Liver (tissue), 7 donors: ENCODE measurements at regions not wholly inside any gene's neighbourhood (a gene's known extent, or its start where the extent isn't known, plus 50 kb on each side); places are given as distances from the start of the nearest gene placed in this dataset.

Experiments used
- DNase-seq: peaks from one replicate; pipeline ENCODE4 v3.0.0-alpha.2; 2017; ENCODE audit warnings: low spot score
- H3K27ac ChIP-seq, 2 donors: one replicate each; pipeline ENCODE4 v1.7.0; 2013; ENCODE audit warnings: inconsistent platforms in 2 of 2, low read length in 2 of 2, control low read depth in 1 of 2, low read depth in 1 of 2, mild to moderate bottlenecking in 1 of 2
- H3K27me3 ChIP-seq, 4 donors: one replicate each; pipeline versions ENCODE4 v1.6.1 to v1.7.0; 2013; ENCODE audit warnings: low read length in 3 of 4, inconsistent platforms in 1 of 4, mild to moderate bottlenecking in 1 of 4, moderate library complexity in 1 of 4; ENCODE audit not compliant: control insufficient read depth in 4 of 4, insufficient read depth in 4 of 4
- H3K36me3 ChIP-seq, 4 donors: one replicate each; pipeline versions ENCODE4 v1.6.1 to v1.7.0; 2013; ENCODE audit warnings: low read length in 3 of 4, mild to moderate bottlenecking in 3 of 4, low read depth in 1 of 4, moderate library complexity in 1 of 4; ENCODE audit not compliant: control insufficient read depth in 4 of 4, insufficient read depth in 3 of 4
- H3K4me1 ChIP-seq, 4 donors: one replicate each; pipeline versions ENCODE4 v1.6.1 to v1.7.0; 2013; ENCODE audit warnings: low read length in 3 of 4, mild to moderate bottlenecking in 3 of 4, moderate library complexity in 1 of 4; ENCODE audit not compliant: control insufficient read depth in 4 of 4, insufficient read depth in 4 of 4
- H3K4me3 ChIP-seq, 3 donors: one replicate each; pipeline versions ENCODE4 v1.6.1 to v1.7.0; 2013; ENCODE audit warnings: low read length in 3 of 3, control low read depth in 1 of 3, low read depth in 1 of 3, mild to moderate bottlenecking in 1 of 3
- H3K9ac ChIP-seq, 2 donors: one replicate each; pipeline ENCODE4 v1.7.0; 2013; ENCODE audit warnings: low read length in 2 of 2, mild to moderate bottlenecking in 2 of 2, moderate library complexity in 2 of 2, control low read depth in 1 of 2, low read depth in 1 of 2
- H3K9me3 ChIP-seq, 4 donors: one replicate each; pipeline versions ENCODE4 v1.6.1 to v1.7.0; 2013; ENCODE audit warnings: low read length in 3 of 4; ENCODE audit not compliant: control insufficient read depth in 4 of 4
- ATF3 ChIP-seq: IDR thresholded peaks from 2 replicates; pipeline ENCODE4 v1.6.1; 2016; ENCODE audit warnings: antibody characterized with exemption
- EGR1 ChIP-seq, 2 donors: IDR thresholded peaks; 2 replicates each; pipeline ENCODE4 v1.6.1; 2016 to 2018; ENCODE audit warnings: antibody characterized with exemption in 2 of 2, low read depth in 2 of 2
- FOXA1 ChIP-seq: IDR thresholded peaks from 2 replicates; pipeline ENCODE4 v1.6.1; 2016; ENCODE audit warnings: antibody characterized with exemption
- GABPA ChIP-seq, 2 donors: IDR thresholded peaks in 1 of 2; conservative IDR thresholded peaks in 1 of 2; 2 replicates each; pipeline ENCODE4 v1.6.1; 2016; ENCODE audit warnings: antibody characterized with exemption in 2 of 2, mild to moderate bottlenecking in 1 of 2, moderate library complexity in 1 of 2
- HNF4A ChIP-seq, 2 donors: conservative IDR thresholded peaks; 2 replicates each; pipeline ENCODE4 v1.6.1; 2016; ENCODE audit warnings: antibody characterized with exemption in 2 of 2, mild to moderate bottlenecking in 2 of 2
- HNF4G ChIP-seq: IDR thresholded peaks from 2 replicates; pipeline ENCODE4 v1.6.1; 2016; ENCODE audit warnings: antibody characterized with exemption
- JUND ChIP-seq, 2 donors: IDR thresholded peaks; 2 replicates each; pipeline ENCODE4 v1.6.1; 2016; ENCODE audit warnings: antibody characterized with exemption in 2 of 2
- MAX ChIP-seq: IDR thresholded peaks from 2 replicates; pipeline ENCODE4 v1.6.1; 2016; ENCODE audit warnings: antibody characterized with exemption
- NR2F2 ChIP-seq: IDR thresholded peaks from 2 replicates; pipeline ENCODE4 v1.6.1; 2016; ENCODE audit warnings: antibody characterized with exemption
- REST ChIP-seq: IDR thresholded peaks from 2 replicates; pipeline ENCODE4 v1.6.1; 2016; ENCODE audit warnings: antibody characterized with exemption, mild to moderate bottlenecking
- RXRA ChIP-seq, 2 donors: IDR thresholded peaks; 2 replicates each; pipeline ENCODE4 v1.6.1; 2017 to 2018; ENCODE audit warnings: antibody characterized with exemption in 2 of 2, mild to moderate bottlenecking in 1 of 2
- SP1 ChIP-seq: IDR thresholded peaks from 2 replicates; pipeline ENCODE4 v1.6.1; 2018; ENCODE audit warnings: antibody characterized with exemption, mild to moderate bottlenecking
- TAF1 ChIP-seq: conservative IDR thresholded peaks from 2 replicates; pipeline ENCODE4 v1.6.1; 2016; ENCODE audit warnings: antibody characterized with exemption, mild to moderate bottlenecking
- YY1 ChIP-seq: IDR thresholded peaks from 2 replicates; pipeline ENCODE4 v1.6.1; 2016; ENCODE audit warnings: antibody characterized with exemption, mild to moderate bottlenecking
- TF ChIP-seq, protein P1 (sequence below): fragments of 150-350 bp; IDR thresholded peaks from 2 replicates; pipeline ENCODE4 v1.5.1; 2017; ENCODE audit warnings: improper control_type of control experiment, low read depth, low read length; ENCODE audit not compliant: missing input control
- TF ChIP-seq, protein P2 (sequence below): IDR thresholded peaks from 2 replicates; pipeline ENCODE4 v1.6.1; 2016; ENCODE audit warnings: antibody characterized with exemption
- donor health status: healthy.
- donor health status: healthy.
- donor health status: healthy.
- donor health status: healthy.

DNA sequence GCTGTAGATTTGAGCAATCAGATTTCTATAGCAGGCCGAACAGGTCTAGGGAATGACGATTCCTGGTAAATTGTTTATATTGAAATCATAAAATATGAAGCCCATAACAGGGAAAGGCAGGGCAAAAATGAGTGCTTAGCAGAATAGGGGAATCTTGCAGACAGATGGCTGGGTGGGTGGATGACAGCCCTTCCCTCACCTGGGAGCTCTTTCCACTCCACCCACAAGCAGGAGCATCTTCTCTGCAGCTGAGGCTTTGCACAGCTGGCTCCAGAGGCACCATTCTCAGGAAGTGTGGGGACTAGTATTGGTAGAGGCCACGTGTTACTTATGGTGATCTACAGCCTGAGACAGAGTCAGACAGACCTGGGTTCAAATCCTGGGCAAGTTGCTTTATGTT, 55.9 kb upstream of the SYN2 start (continued):
- no peak for TF ChIP-seq REST
- no peak for TF ChIP-seq HNF4A (conservative IDR thresholded peaks at IDR 0.05)
- no peak for TF ChIP-seq YY1
- no peak for TF ChIP-seq FOXA1
- no peak for TF ChIP-seq MAX

DNA sequence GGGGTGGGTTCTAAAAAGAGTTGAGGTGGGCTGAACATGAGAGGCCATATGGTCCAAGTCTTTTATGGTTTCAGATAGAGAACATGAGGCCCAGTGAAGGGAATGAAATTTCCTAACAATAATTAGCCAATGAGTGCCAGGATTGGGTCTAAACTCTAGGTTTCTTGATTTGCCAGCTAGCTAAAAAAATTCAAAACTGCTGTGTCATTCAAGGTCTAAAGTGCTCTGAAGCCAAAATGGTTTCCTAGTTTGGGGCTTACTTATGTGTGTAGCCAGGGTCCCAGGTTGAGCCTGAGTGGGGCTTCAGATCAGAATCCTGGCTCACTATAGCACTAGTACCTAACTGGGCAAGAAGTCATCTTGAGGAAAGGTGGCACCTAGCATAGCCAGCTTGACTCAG, 55.3 kb upstream of the SYN2 start:
- no peaks in the 10 kb centered on the region for H3K9me3 ChIP-seq
- H3K27me3 ChIP-seq: peaks cover 0 to 2% (median 0%) of the 10 kb centered on the region in 4 donors
- H3K27ac ChIP-seq: no peak overlapping the region
- no peaks in the 10 kb centered on the region for H3K4me1 ChIP-seq
- no peak overlapping the region for H3K4me3 ChIP-seq
- no peaks in the 10 kb centered on the region for H3K36me3 ChIP-seq
- DNase-seq: no peak
- H3K9ac ChIP-seq: no peak overlapping the region
- TF ChIP-seq EGR1 (IDR thresholded peaks at IDR 0.05; ENCODE audit: low read depth in 2 of 2) (no peak), RXRA (IDR thresholded peaks at IDR 0.05) (no peak), MAX (no peak), TAF1 (no peak), FOXA1 (no peak), SP1 (no peak), HNF4G (no peak), GABPA (IDR thresholded peaks at IDR 0.05 in 1 of 2, conservative IDR thresholded peaks at IDR 0.05 in 1 of 2) (no peak), JUND (IDR thresholded peaks at IDR 0.05) (no peak), ATF3 (no peak), REST (no peak), YY1 (no peak), NR2F2 (no peak), HNF4A (conservative IDR thresholded peaks at IDR 0.05) (no peak)
- TF ChIP-seq, protein P1, sequence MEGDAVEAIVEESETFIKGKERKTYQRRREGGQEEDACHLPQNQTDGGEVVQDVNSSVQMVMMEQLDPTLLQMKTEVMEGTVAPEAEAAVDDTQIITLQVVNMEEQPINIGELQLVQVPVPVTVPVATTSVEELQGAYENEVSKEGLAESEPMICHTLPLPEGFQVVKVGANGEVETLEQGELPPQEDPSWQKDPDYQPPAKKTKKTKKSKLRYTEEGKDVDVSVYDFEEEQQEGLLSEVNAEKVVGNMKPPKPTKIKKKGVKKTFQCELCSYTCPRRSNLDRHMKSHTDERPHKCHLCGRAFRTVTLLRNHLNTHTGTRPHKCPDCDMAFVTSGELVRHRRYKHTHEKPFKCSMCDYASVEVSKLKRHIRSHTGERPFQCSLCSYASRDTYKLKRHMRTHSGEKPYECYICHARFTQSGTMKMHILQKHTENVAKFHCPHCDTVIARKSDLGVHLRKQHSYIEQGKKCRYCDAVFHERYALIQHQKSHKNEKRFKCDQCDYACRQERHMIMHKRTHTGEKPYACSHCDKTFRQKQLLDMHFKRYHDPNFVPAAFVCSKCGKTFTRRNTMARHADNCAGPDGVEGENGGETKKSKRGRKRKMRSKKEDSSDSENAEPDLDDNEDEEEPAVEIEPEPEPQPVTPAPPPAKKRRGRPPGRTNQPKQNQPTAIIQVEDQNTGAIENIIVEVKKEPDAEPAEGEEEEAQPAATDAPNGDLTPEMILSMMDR: no peak
- TF ChIP-seq, protein P2, sequence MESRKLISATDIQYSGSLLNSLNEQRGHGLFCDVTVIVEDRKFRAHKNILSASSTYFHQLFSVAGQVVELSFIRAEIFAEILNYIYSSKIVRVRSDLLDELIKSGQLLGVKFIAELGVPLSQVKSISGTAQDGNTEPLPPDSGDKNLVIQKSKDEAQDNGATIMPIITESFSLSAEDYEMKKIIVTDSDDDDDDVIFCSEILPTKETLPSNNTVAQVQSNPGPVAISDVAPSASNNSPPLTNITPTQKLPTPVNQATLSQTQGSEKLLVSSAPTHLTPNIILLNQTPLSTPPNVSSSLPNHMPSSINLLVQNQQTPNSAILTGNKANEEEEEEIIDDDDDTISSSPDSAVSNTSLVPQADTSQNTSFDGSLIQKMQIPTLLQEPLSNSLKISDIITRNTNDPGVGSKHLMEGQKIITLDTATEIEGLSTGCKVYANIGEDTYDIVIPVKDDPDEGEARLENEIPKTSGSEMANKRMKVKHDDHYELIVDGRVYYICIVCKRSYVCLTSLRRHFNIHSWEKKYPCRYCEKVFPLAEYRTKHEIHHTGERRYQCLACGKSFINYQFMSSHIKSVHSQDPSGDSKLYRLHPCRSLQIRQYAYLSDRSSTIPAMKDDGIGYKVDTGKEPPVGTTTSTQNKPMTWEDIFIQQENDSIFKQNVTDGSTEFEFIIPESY: no peak
